SU-DHL-6 (cell line): ENCODE measurements at regions not wholly inside any gene's neighbourhood (a gene's known extent, or its start where the extent isn't known, plus 50 kb on each side); places are given as distances from the start of the nearest gene placed in this dataset.

Source experiments
- H2AFZ ChIP-seq: fragments of 200-600 bp; sonication (generic); 2 replicates; pipeline ENCODE4 v1.6.1; 2014; ENCODE audit warnings: low read depth, mild to moderate bottlenecking, moderate library complexity, mixed read lengths, antibody characterized with exemption, low read length; ENCODE audit not compliant: severe bottlenecking
- H3F3A ChIP-seq: fragments of 200-600 bp; shearing (Covaris generic); 2 replicates; pipeline ENCODE4 v1.6.0; 2016; ENCODE audit warnings: antibody characterized with exemption, mild to moderate bottlenecking; ENCODE audit not compliant: insufficient read depth
- H3K27ac ChIP-seq: fragments of 200-600 bp; sonication (generic); 2 replicates; pipeline ENCODE4 v1.5.1; 2016; ENCODE audit warnings: low read depth, mild to moderate bottlenecking, low read length, moderate library complexity, mixed read lengths
- H3K27me3 ChIP-seq: fragments of 200-600 bp; sonication (generic), shearing (Covaris generic); 2 replicates; pipeline ENCODE4 v1.6.0; 2014; ENCODE audit warnings: mild to moderate bottlenecking, low read length
- H3K36me3 ChIP-seq: fragments of 200-600 bp; sonication (generic); 2 replicates; pipeline ENCODE4 v1.6.1; 2014; ENCODE audit warnings: mild to moderate bottlenecking, low read length, mixed read lengths
- H3K4me2 ChIP-seq: fragments of 300-600, 200-600 bp; shearing (Covaris generic), sonication (generic); 2 replicates; pipeline ENCODE4 v1.6.0; 2014; ENCODE audit warnings: low read length, low read depth, mild to moderate bottlenecking; ENCODE audit not compliant: poor library complexity, severe bottlenecking
- H3K4me3 ChIP-seq: fragments of 200-600 bp; sonication (generic); 2 replicates; pipeline ENCODE4 v1.5.1; 2014; ENCODE audit warnings: antibody characterized with exemption, low read length, mild to moderate bottlenecking, mixed read lengths; ENCODE audit not compliant: insufficient read depth, poor library complexity, severe bottlenecking
- H3K79me2 ChIP-seq: fragments of 200-600 bp; sonication (generic); 2 replicates; pipeline ENCODE4 v1.6.1; 2014; ENCODE audit warnings: mild to moderate bottlenecking, low read length, moderate library complexity; ENCODE audit not compliant: insufficient read depth
- H3K9ac ChIP-seq: fragments of 200-600 bp; sonication (generic); 2 replicates; pipeline ENCODE4 v1.7.0; 2014; ENCODE audit warnings: mild to moderate bottlenecking, low read length
- H3K9me2 ChIP-seq: fragments of 200-600 bp; sonication (generic); replicated peaks from 2 replicates; pipeline ENCODE4 v1.6.1; 2014; ENCODE audit warnings: low read length; ENCODE audit not compliant: insufficient read depth
- H3K9me3 ChIP-seq: fragments of 200-600 bp; sonication (generic); 2 replicates; pipeline ENCODE4 v1.6.1; 2014; ENCODE audit warnings: low read length, mixed read lengths; ENCODE audit not compliant: insufficient read depth
- H4K20me1 ChIP-seq: fragments of 200-600 bp; sonication (generic); 2 replicates; pipeline ENCODE4 v1.6.1; 2014; ENCODE audit warnings: low read depth, mild to moderate bottlenecking, antibody characterized with exemption, low read length, moderate library complexity, mixed read lengths
- CTCF ChIP-seq: fragments of 200-600 bp; sonication (generic); IDR thresholded peaks from one replicate; pipeline ENCODE4 v1.5.1; 2017; ENCODE audit warnings: antibody characterized with exemption, mild to moderate bottlenecking, low read length, moderate library complexity; ENCODE audit not compliant: insufficient read depth, poor library complexity, severe bottlenecking
- EZH2phosphoT487 ChIP-seq: fragments of 200-600 bp; sonication (generic), shearing (Covaris generic); conservative IDR thresholded peaks from 2 replicates; pipeline ENCODE4 v1.6.1; 2018; ENCODE audit warnings: mild to moderate bottlenecking, antibody characterized with exemption, low read length, moderate library complexity, mixed read lengths

- Histone ChIP-seq H3K9me2 (no peaks in the 10 kb centered on the region), H3K9me3 (no peaks in the 10 kb centered on the region), H3K36me3 (no peaks in the 10 kb centered on the region), H3K4me2 (no peak overlapping the region), H3K9ac (no peak overlapping the region), H2AFZ (no peak overlapping the region), H4K20me1 (no peaks in the 10 kb centered on the region), H3K27ac (no peak overlapping the region), H3F3A (no peaks in the 10 kb centered on the region), H3K79me2 (no peaks in the 10 kb centered on the region), H3K27me3 (no peaks in the 10 kb centered on the region), H3K4me3 (no peak overlapping the region)
- no peak for TF ChIP-seq EZH2phosphoT487
These were observed 472.8 kb downstream of the NUF2 start for GRCh38 chr1:163794551-163794950.

GRCh38 chr1:163796394-163796821, 474.7 kb downstream of the NUF2 start:
- no peak overlapping the region for H3K4me3 ChIP-seq
- no peak for TF ChIP-seq EZH2phosphoT487
- no peak for TF ChIP-seq CTCF
- H3F3A ChIP-seq, result no peaks in the 10 kb centered on the region
- no peaks in the 10 kb centered on the region for H3K79me2 ChIP-seq
- H2AFZ ChIP-seq, result no peak overlapping the region
- no peak overlapping the region for H3K4me2 ChIP-seq
- H3K27ac ChIP-seq, result no peak overlapping the region
- H3K36me3 ChIP-seq, result no peaks in the 10 kb centered on the region
- H3K9me3 ChIP-seq, result no peaks in the 10 kb centered on the region
- H3K9me2 ChIP-seq, result no peaks in the 10 kb centered on the region
- H4K20me1 ChIP-seq, result no peaks in the 10 kb centered on the region
- H3K27me3 ChIP-seq, result no peaks in the 10 kb centered on the region
- no peak overlapping the region for H3K9ac ChIP-seq

GRCh38 chr1:163797816-163798215, 476.1 kb downstream of the NUF2 start:
- H3K27ac ChIP-seq, result no peak overlapping the region
- H3K4me3 ChIP-seq, result no peak overlapping the region
- H3K9ac ChIP-seq, result no peak overlapping the region
- no peak overlapping the region for H2AFZ ChIP-seq
- H3F3A ChIP-seq, result no peaks in the 10 kb centered on the region
- TF ChIP-seq CTCF (no peak), EZH2phosphoT487 (no peak)
- H3K79me2 ChIP-seq, result no peaks in the 10 kb centered on the region
- H3K4me2 ChIP-seq, result no peak overlapping the region
- H3K9me3 ChIP-seq, result no peaks in the 10 kb centered on the region
- no peaks in the 10 kb centered on the region for H4K20me1 ChIP-seq
- no peaks in the 10 kb centered on the region for H3K9me2 ChIP-seq
- H3K36me3 ChIP-seq, result no peaks in the 10 kb centered on the region
- no peaks in the 10 kb centered on the region for H3K27me3 ChIP-seq

GRCh38 chr1:163799190-163799805, 477.5 kb downstream of the NUF2 start:
- H3K27ac ChIP-seq, result no peak overlapping the region
- no peak overlapping the region for H3K4me3 ChIP-seq
- TF ChIP-seq EZH2phosphoT487 (no peak), CTCF (no peak)
- no peaks in the 10 kb centered on the region for H3K79me2 ChIP-seq
- no peaks in the 10 kb centered on the region for H4K20me1 ChIP-seq
- H3K9ac ChIP-seq, result no peak overlapping the region
- H3K36me3 ChIP-seq, result no peaks in the 10 kb centered on the region
- no peak overlapping the region for H2AFZ ChIP-seq
- H3F3A ChIP-seq, result no peaks in the 10 kb centered on the region
- no peaks in the 10 kb centered on the region for H3K9me3 ChIP-seq
- H3K9me2 ChIP-seq, result no peaks in the 10 kb centered on the region
- H3K27me3 ChIP-seq, result no peaks in the 10 kb centered on the region
- no peak overlapping the region for H3K4me2 ChIP-seq
